ENCODE measurements at regions not wholly inside any gene's neighbourhood (a gene's known extent, or its start where the extent isn't known, plus 50 kb on each side); places are given as distances from the start of the nearest gene placed in this dataset.

- peak; percentile 66 to 71 for DNase-seq (ENCODE audit: low read depth in 2 of 2)
- peak; percentile 81 for TF ChIP-seq CTCF (IDR thresholded peaks at IDR 0.05; ENCODE audit: low read depth, low read length)
- no peak overlapping the region for H3K4me3 ChIP-seq (replicated peaks in 1 of 2; ENCODE audit: low read depth in 2 of 2, low read length in 2 of 2)
Measured at GRCh38 chr15:66838671-66839239, 136.7 kb downstream of the SMAD6 start.

GRCh38 chr15:66839506-66840112 lies 137.6 kb downstream of the SMAD6 start:
- DNase-seq (ENCODE audit: low read depth in 2 of 2), result peak; percentile 34 to 43
- no peak overlapping the region for H3K4me3 ChIP-seq (replicated peaks in 1 of 2; ENCODE audit: low read depth in 2 of 2, low read length in 2 of 2)
- no peak for TF ChIP-seq CTCF (IDR thresholded peaks at IDR 0.05; ENCODE audit: low read depth, low read length)

- DNase-seq (ENCODE audit: low read depth in 2 of 2), result no peak
- no peak overlapping the region for H3K4me3 ChIP-seq (replicated peaks in 1 of 2; ENCODE audit: low read depth in 2 of 2, low read length in 2 of 2)
- TF ChIP-seq CTCF (IDR thresholded peaks at IDR 0.05; ENCODE audit: low read depth, low read length), result no peak
Measured at GRCh38 chr15:66840615-66841390, 138.8 kb downstream of the SMAD6 start.

- TF ChIP-seq CTCF (IDR thresholded peaks at IDR 0.05; ENCODE audit: low read depth, low read length), result no peak
- H3K4me3 ChIP-seq (replicated peaks in 1 of 2; ENCODE audit: low read depth in 2 of 2, low read length in 2 of 2), result peak overlapping the region; percentile 32 to 52
- DNase-seq (ENCODE audit: low read depth in 2 of 2), result peak; percentile 93 to 95
Measured at GRCh38 chr15:66841953-66842681, 140.1 kb downstream of the SMAD6 start.

GRCh38 chr15:66842710-66843441 lies 140.8 kb downstream of the SMAD6 start:
- TF ChIP-seq CTCF (IDR thresholded peaks at IDR 0.05; ENCODE audit: low read depth, low read length), result no peak
- peak; percentile 72 to 86 for DNase-seq (ENCODE audit: low read depth in 2 of 2)
- H3K4me3 ChIP-seq (replicated peaks in 1 of 2; ENCODE audit: low read depth in 2 of 2, low read length in 2 of 2), result peak overlapping the region; percentile 30 to 52

GRCh38 chr15:66843581-66843980 lies 141.5 kb downstream of the SMAD6 start:
- TF ChIP-seq CTCF (IDR thresholded peaks at IDR 0.05; ENCODE audit: low read depth, low read length), result no peak
- H3K4me3 ChIP-seq (replicated peaks in 1 of 2; ENCODE audit: low read depth in 2 of 2, low read length in 2 of 2), result no peak overlapping the region
- DNase-seq (ENCODE audit: low read depth in 2 of 2), result no peak

Measured in cardiac fibroblast (primary cell).